PC-9 (cell line): ENCODE measurements at regions not wholly inside any gene's neighbourhood (a gene's known extent, or its start where the extent isn't known, plus 50 kb on each side); places are given as distances from the start of the nearest gene placed in this dataset.

Experiments
- CTCF ChIP-seq: fragments of 200-600 bp; sonication (generic); conservative IDR thresholded peaks from 2 replicates; pipeline ENCODE4 v1.6.1; 2017; ENCODE audit warnings: mixed run types, antibody characterized with exemption, mild to moderate bottlenecking, moderate library complexity
- EZH2 ChIP-seq: fragments of 200-600 bp; sonication (generic); IDR thresholded peaks from 2 replicates; pipeline ENCODE4 v1.8.0; 2017; ENCODE audit warnings: antibody characterized with exemption, low read depth

- no peak for TF ChIP-seq CTCF
- no peak for TF ChIP-seq EZH2
Measured at GRCh38 chr1:19559641-19560040, 74.3 kb upstream of the CAPZB start.
